SU-DHL-6 (cell line): ENCODE measurements at regions not wholly inside any gene's neighbourhood (a gene's known extent, or its start where the extent isn't known, plus 50 kb on each side); places are given as distances from the start of the nearest gene placed in this dataset.

Experiments
- H2AFZ ChIP-seq: fragments of 200-600 bp; sonication (generic); 2 replicates; pipeline ENCODE4 v1.6.1; 2014; ENCODE audit warnings: low read depth, mild to moderate bottlenecking, moderate library complexity, mixed read lengths, antibody characterized with exemption, low read length; ENCODE audit not compliant: severe bottlenecking
- H3F3A ChIP-seq: fragments of 200-600 bp; shearing (Covaris generic); 2 replicates; pipeline ENCODE4 v1.6.0; 2016; ENCODE audit warnings: antibody characterized with exemption, mild to moderate bottlenecking; ENCODE audit not compliant: insufficient read depth
- H3K27ac ChIP-seq: fragments of 200-600 bp; sonication (generic); 2 replicates; pipeline ENCODE4 v1.5.1; 2016; ENCODE audit warnings: low read depth, mild to moderate bottlenecking, low read length, moderate library complexity, mixed read lengths
- H3K27me3 ChIP-seq: fragments of 200-600 bp; sonication (generic), shearing (Covaris generic); 2 replicates; pipeline ENCODE4 v1.6.0; 2014; ENCODE audit warnings: mild to moderate bottlenecking, low read length
- H3K36me3 ChIP-seq: fragments of 200-600 bp; sonication (generic); 2 replicates; pipeline ENCODE4 v1.6.1; 2014; ENCODE audit warnings: mild to moderate bottlenecking, low read length, mixed read lengths
- H3K4me2 ChIP-seq: fragments of 300-600, 200-600 bp; shearing (Covaris generic), sonication (generic); 2 replicates; pipeline ENCODE4 v1.6.0; 2014; ENCODE audit warnings: low read length, low read depth, mild to moderate bottlenecking; ENCODE audit not compliant: poor library complexity, severe bottlenecking
- H3K4me3 ChIP-seq: fragments of 200-600 bp; sonication (generic); 2 replicates; pipeline ENCODE4 v1.5.1; 2014; ENCODE audit warnings: antibody characterized with exemption, low read length, mild to moderate bottlenecking, mixed read lengths; ENCODE audit not compliant: insufficient read depth, poor library complexity, severe bottlenecking
- H3K79me2 ChIP-seq: fragments of 200-600 bp; sonication (generic); 2 replicates; pipeline ENCODE4 v1.6.1; 2014; ENCODE audit warnings: mild to moderate bottlenecking, low read length, moderate library complexity; ENCODE audit not compliant: insufficient read depth
- H3K9ac ChIP-seq: fragments of 200-600 bp; sonication (generic); 2 replicates; pipeline ENCODE4 v1.7.0; 2014; ENCODE audit warnings: mild to moderate bottlenecking, low read length
- H3K9me2 ChIP-seq: fragments of 200-600 bp; sonication (generic); replicated peaks from 2 replicates; pipeline ENCODE4 v1.6.1; 2014; ENCODE audit warnings: low read length; ENCODE audit not compliant: insufficient read depth
- H3K9me3 ChIP-seq: fragments of 200-600 bp; sonication (generic); 2 replicates; pipeline ENCODE4 v1.6.1; 2014; ENCODE audit warnings: low read length, mixed read lengths; ENCODE audit not compliant: insufficient read depth
- H4K20me1 ChIP-seq: fragments of 200-600 bp; sonication (generic); 2 replicates; pipeline ENCODE4 v1.6.1; 2014; ENCODE audit warnings: low read depth, mild to moderate bottlenecking, antibody characterized with exemption, low read length, moderate library complexity, mixed read lengths
- CTCF ChIP-seq: fragments of 200-600 bp; sonication (generic); IDR thresholded peaks from one replicate; pipeline ENCODE4 v1.5.1; 2017; ENCODE audit warnings: antibody characterized with exemption, mild to moderate bottlenecking, low read length, moderate library complexity; ENCODE audit not compliant: insufficient read depth, poor library complexity, severe bottlenecking
- EZH2phosphoT487 ChIP-seq: fragments of 200-600 bp; sonication (generic), shearing (Covaris generic); conservative IDR thresholded peaks from 2 replicates; pipeline ENCODE4 v1.6.1; 2018; ENCODE audit warnings: mild to moderate bottlenecking, antibody characterized with exemption, low read length, moderate library complexity, mixed read lengths

GRCh38 chr5:116787570-116787969 lies 212.9 kb upstream of the SEMA6A start:
- no peak overlapping the region for H3K27ac ChIP-seq
- no peaks in the 10 kb centered on the region for H3K36me3 ChIP-seq
- H4K20me1 ChIP-seq: no peaks in the 10 kb centered on the region
- H3K4me2 ChIP-seq: no peak overlapping the region
- no peaks in the 10 kb centered on the region for H3K9me3 ChIP-seq
- no peaks in the 10 kb centered on the region for H3F3A ChIP-seq
- TF ChIP-seq CTCF: no peak
- TF ChIP-seq EZH2phosphoT487: no peak
- H3K9me2 ChIP-seq: 0 out of 2 replicates have a peak, but pooled peaks cover 2% of the 10 kb centered on the region
- H3K4me3 ChIP-seq: no peak overlapping the region
- no peak overlapping the region for H3K9ac ChIP-seq
- H2AFZ ChIP-seq: no peak overlapping the region
- H3K27me3 ChIP-seq: no peaks in the 10 kb centered on the region
- no peaks in the 10 kb centered on the region for H3K79me2 ChIP-seq

GRCh38 chr5:116785106-116785505 lies 210.5 kb upstream of the SEMA6A start:
- no peaks in the 10 kb centered on the region for H3K36me3 ChIP-seq
- no peak overlapping the region for H3K27ac ChIP-seq
- no peak overlapping the region for H3K4me2 ChIP-seq
- no peak overlapping the region for H3K4me3 ChIP-seq
- H3K9me3 ChIP-seq: no peaks in the 10 kb centered on the region
- H2AFZ ChIP-seq: no peak overlapping the region
- no peaks in the 10 kb centered on the region for H3F3A ChIP-seq
- no peaks in the 10 kb centered on the region for H3K27me3 ChIP-seq
- TF ChIP-seq CTCF (no peak), EZH2phosphoT487 (no peak)
- H4K20me1 ChIP-seq: no peaks in the 10 kb centered on the region
- H3K9ac ChIP-seq: no peak overlapping the region
- H3K79me2 ChIP-seq: no peaks in the 10 kb centered on the region
- H3K9me2 ChIP-seq: 0 out of 2 replicates have a peak, but pooled peaks cover 2% of the 10 kb centered on the region

- no peaks in the 10 kb centered on the region for H3K36me3 ChIP-seq
- H4K20me1 ChIP-seq: no peaks in the 10 kb centered on the region
- H3K9me2 ChIP-seq: no peaks in the 10 kb centered on the region
- no peak overlapping the region for H3K27ac ChIP-seq
- no peaks in the 10 kb centered on the region for H3K9me3 ChIP-seq
- H3K79me2 ChIP-seq: no peaks in the 10 kb centered on the region
- H3K4me3 ChIP-seq: no peak overlapping the region
- TF ChIP-seq CTCF: no peak
- no peak for TF ChIP-seq EZH2phosphoT487
- no peaks in the 10 kb centered on the region for H3K27me3 ChIP-seq
- H3K4me2 ChIP-seq: no peak overlapping the region
- no peak overlapping the region for H2AFZ ChIP-seq
- no peaks in the 10 kb centered on the region for H3F3A ChIP-seq
- no peak overlapping the region for H3K9ac ChIP-seq
Observed at GRCh38 chr5:116779846-116780245, 205.2 kb upstream of the SEMA6A start.

- Histone ChIP-seq H3K4me3 (no peak overlapping the region), H3K79me2 (no peaks in the 10 kb centered on the region), H3K9ac (no peak overlapping the region), H4K20me1 (no peaks in the 10 kb centered on the region), H3F3A (no peaks in the 10 kb centered on the region), H3K36me3 (no peaks in the 10 kb centered on the region), H3K27ac (no peak overlapping the region), H3K9me3 (no peaks in the 10 kb centered on the region), H3K4me2 (no peak overlapping the region), H2AFZ (no peak overlapping the region), H3K9me2 (no peaks in the 10 kb centered on the region), H3K27me3 (no peaks in the 10 kb centered on the region)
- no peak for TF ChIP-seq EZH2phosphoT487
Observed at GRCh38 chr5:116778651-116779280, 204.1 kb upstream of the SEMA6A start.
